Cardiac muscle cell (in vitro differentiated cells and primary cell): ENCODE measurements at regions not wholly inside any gene's neighbourhood (a gene's known extent, or its start where the extent isn't known, plus 50 kb on each side); places are given as distances from the start of the nearest gene placed in this dataset.

Experiments used
- DNase-seq, 2 donors: peaks; one replicate each; pipeline versions ENCODE4 v3.0.0 to v3.0.0-alpha.2; 2010 to 2017; ENCODE audit warnings: low read depth in 1 of 2, low spot score in 1 of 2
- H3K27ac ChIP-seq: fragments of 200-600 bp; sonication (generic); 2 replicates; pipeline ENCODE4 v1.5.1; 2016
- H3K27me3 ChIP-seq: fragments of 200-600 bp; sonication (generic); 2 replicates; pipeline ENCODE4 v1.6.0; 2016; ENCODE audit warnings: control low read depth
- H3K36me3 ChIP-seq: fragments of 200-600 bp; sonication (generic); 2 replicates; pipeline ENCODE4 v1.5.1; 2016; ENCODE audit warnings: control low read depth
- H3K4me1 ChIP-seq: fragments of 200-600 bp; sonication (generic); 2 replicates; pipeline ENCODE4 v1.8.1; 2017; ENCODE audit warnings: low read depth, mild to moderate bottlenecking, mixed run types
- H3K4me3 ChIP-seq: fragments of 200-600 bp; sonication (generic); 2 replicates; pipeline ENCODE4 v1.5.1; 2016; ENCODE audit warnings: mild to moderate bottlenecking
- H3K9me3 ChIP-seq: fragments of 200-600 bp; sonication (generic); 2 replicates; pipeline ENCODE4 v1.5.1; 2017; ENCODE audit warnings: low read depth, mild to moderate bottlenecking, control low read depth
- TF ChIP-seq, protein P1 (sequence below): IDR thresholded peaks from 2 replicates; pipeline ENCODE4 v1.5.1; 2012; ENCODE audit warnings: low read depth, mild to moderate bottlenecking, low read length

GRCh38 chr2:76599732-76600368 lies 889.1 kb upstream of the GCFC2 start:
- no peak overlapping the region for H3K4me3 ChIP-seq
- H3K4me1 ChIP-seq, result no peaks in the 10 kb centered on the region
- TF ChIP-seq, protein P1, sequence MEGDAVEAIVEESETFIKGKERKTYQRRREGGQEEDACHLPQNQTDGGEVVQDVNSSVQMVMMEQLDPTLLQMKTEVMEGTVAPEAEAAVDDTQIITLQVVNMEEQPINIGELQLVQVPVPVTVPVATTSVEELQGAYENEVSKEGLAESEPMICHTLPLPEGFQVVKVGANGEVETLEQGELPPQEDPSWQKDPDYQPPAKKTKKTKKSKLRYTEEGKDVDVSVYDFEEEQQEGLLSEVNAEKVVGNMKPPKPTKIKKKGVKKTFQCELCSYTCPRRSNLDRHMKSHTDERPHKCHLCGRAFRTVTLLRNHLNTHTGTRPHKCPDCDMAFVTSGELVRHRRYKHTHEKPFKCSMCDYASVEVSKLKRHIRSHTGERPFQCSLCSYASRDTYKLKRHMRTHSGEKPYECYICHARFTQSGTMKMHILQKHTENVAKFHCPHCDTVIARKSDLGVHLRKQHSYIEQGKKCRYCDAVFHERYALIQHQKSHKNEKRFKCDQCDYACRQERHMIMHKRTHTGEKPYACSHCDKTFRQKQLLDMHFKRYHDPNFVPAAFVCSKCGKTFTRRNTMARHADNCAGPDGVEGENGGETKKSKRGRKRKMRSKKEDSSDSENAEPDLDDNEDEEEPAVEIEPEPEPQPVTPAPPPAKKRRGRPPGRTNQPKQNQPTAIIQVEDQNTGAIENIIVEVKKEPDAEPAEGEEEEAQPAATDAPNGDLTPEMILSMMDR, result peak; percentile 64
- no peaks in the 10 kb centered on the region for H3K27me3 ChIP-seq
- peak; percentile 81 to 94 for DNase-seq
- no peak overlapping the region for H3K27ac ChIP-seq
- no peaks in the 10 kb centered on the region for H3K9me3 ChIP-seq
- no peaks in the 10 kb centered on the region for H3K36me3 ChIP-seq

- Histone ChIP-seq H3K4me3 (no peak overlapping the region), H3K9me3 (no peaks in the 10 kb centered on the region), H3K4me1 (no peaks in the 10 kb centered on the region), H3K36me3 (no peaks in the 10 kb centered on the region), H3K27me3 (no peaks in the 10 kb centered on the region), H3K27ac (no peak overlapping the region)
- TF ChIP-seq, protein P1, result no peak
- DNase-seq, result no peak
These were observed 873.8 kb upstream of the GCFC2 start for GRCh38 chr2:76584474-76584873.

- Histone ChIP-seq H3K4me1 (no peaks in the 10 kb centered on the region), H3K4me3 (no peak overlapping the region), H3K36me3 (no peaks in the 10 kb centered on the region), H3K27me3 (no peaks in the 10 kb centered on the region), H3K27ac (no peak overlapping the region), H3K9me3 (no peaks in the 10 kb centered on the region)
- DNase-seq, result no peak
- TF ChIP-seq, protein P1, result no peak
These were observed 869.2 kb upstream of the GCFC2 start for GRCh38 chr2:76579911-76580310.

DNA sequence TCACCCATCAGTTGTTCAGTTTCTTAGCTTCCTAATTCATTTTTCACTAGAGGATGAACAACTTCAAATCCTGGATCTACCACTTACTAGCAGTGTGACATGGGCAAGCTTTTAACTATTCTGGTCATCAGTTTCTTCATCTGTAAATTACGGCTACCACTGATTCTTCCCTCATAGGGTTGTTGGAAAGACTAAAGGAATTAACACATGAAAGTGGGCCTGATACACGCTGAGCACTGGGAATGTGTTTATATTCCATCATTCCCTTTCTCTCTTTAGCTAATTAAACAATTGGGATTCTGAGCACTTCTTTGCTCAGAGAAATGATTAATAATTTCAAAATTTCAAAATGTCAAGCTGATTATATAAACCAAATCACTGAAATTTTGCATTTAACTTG lies 862.3 kb upstream of the GCFC2 start:
- H3K27ac ChIP-seq, result no peak overlapping the region
- H3K4me3 ChIP-seq, result no peak overlapping the region
- no peaks in the 10 kb centered on the region for H3K36me3 ChIP-seq
- no peaks in the 10 kb centered on the region for H3K4me1 ChIP-seq
- TF ChIP-seq, protein P1, result no peak
- DNase-seq, result no peak
- H3K27me3 ChIP-seq, result no peaks in the 10 kb centered on the region
- no peaks in the 10 kb centered on the region for H3K9me3 ChIP-seq

DNA sequence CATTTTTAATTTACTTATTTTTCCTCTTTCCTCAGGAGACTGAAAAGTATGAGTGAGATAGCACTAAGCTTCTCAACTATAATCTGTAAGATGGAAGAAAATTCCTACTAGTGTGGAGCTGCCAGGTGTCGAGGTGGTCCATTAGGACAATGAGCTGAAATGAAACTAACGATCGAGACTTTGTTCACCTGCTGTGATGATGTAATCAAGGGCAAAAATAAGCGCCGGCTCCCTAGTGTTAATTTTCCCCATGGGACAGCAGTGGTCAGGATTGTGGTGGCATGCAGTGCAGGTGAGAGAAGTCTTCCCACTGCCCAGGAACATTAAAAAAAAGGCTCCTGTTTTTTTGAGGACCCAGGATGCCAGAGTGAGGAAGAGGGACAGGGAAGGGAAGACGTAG lies 859.1 kb upstream of the GCFC2 start:
- TF ChIP-seq, protein P1, result no peak
- no peaks in the 10 kb centered on the region for H3K9me3 ChIP-seq
- no peaks in the 10 kb centered on the region for H3K4me1 ChIP-seq
- H3K27me3 ChIP-seq, result no peaks in the 10 kb centered on the region
- no peak for DNase-seq
- H3K4me3 ChIP-seq, result no peak overlapping the region
- H3K36me3 ChIP-seq, result no peaks in the 10 kb centered on the region
- no peak overlapping the region for H3K27ac ChIP-seq
